ENCODE measurements at regions not wholly inside any gene's neighbourhood (a gene's known extent, or its start where the extent isn't known, plus 50 kb on each side); places are given as distances from the start of the nearest gene placed in this dataset.

GRCh38 chr12:19896534-19896933, 457.2 kb downstream of the AEBP2 start:
- intact Hi-C loops (cut with DNase I): loop anchor here (10.0 kb wide), 1 partner anchor 142 kb away; no protein-coding TSS in a partner anchor
- H3K4me3 ChIP-seq: no peak overlapping the region
- H3K4me1 ChIP-seq: no peaks in the 10 kb centered on the region
- no peaks in the 10 kb centered on the region for H3K36me3 ChIP-seq
- H3K27me3 ChIP-seq: no peaks in the 10 kb centered on the region
- no peak for TF ChIP-seq CTCF (IDR thresholded peaks at IDR 0.05)
- no peaks in the 10 kb centered on the region for H3K9me3 ChIP-seq
- no peak overlapping the region for H3K27ac ChIP-seq
- no peak for DNase-seq
- H3K9ac ChIP-seq (ENCODE audit: low read depth in 2 of 2, low read length in 2 of 2): no peak overlapping the region

GRCh38 chr12:19897900-19898408, 458.7 kb downstream of the AEBP2 start:
- Histone ChIP-seq H3K4me3 (no peak overlapping the region), H3K9me3 (no peaks in the 10 kb centered on the region), H3K27ac (no peak overlapping the region), H3K36me3 (no peaks in the 10 kb centered on the region), H3K4me1 (no peaks in the 10 kb centered on the region), H3K27me3 (no peaks in the 10 kb centered on the region), H3K9ac (ENCODE audit: low read depth in 2 of 2, low read length in 2 of 2) (no peak overlapping the region)
- no peak for DNase-seq
- no peak for TF ChIP-seq CTCF (IDR thresholded peaks at IDR 0.05)
- intact Hi-C loops (cut with DNase I): loop anchor here (10.0 kb wide), 1 partner anchor 143 kb away; no protein-coding TSS in a partner anchor

- no peaks in the 10 kb centered on the region for H3K36me3 ChIP-seq
- intact Hi-C loops (cut with DNase I): no loop called here
- TF ChIP-seq CTCF (IDR thresholded peaks at IDR 0.05): no peak
- no peaks in the 10 kb centered on the region for H3K27me3 ChIP-seq
- H3K4me1 ChIP-seq: no peaks in the 10 kb centered on the region
- no peak overlapping the region for H3K9ac ChIP-seq (ENCODE audit: low read depth in 2 of 2, low read length in 2 of 2)
- no peak for DNase-seq
- no peaks in the 10 kb centered on the region for H3K9me3 ChIP-seq
- H3K27ac ChIP-seq: no peak overlapping the region
- no peak overlapping the region for H3K4me3 ChIP-seq
These were observed 462.5 kb downstream of the AEBP2 start for GRCh38 chr12:19901841-19902240.

GRCh38 chr12:19904819-19905218, 463.5 kb upstream of the PDE3A start:
- DNase-seq: no peak
- Histone ChIP-seq H3K27me3 (no peaks in the 10 kb centered on the region), H3K9ac (ENCODE audit: low read depth in 2 of 2, low read length in 2 of 2) (no peak overlapping the region), H3K4me3 (no peak overlapping the region), H3K36me3 (no peaks in the 10 kb centered on the region), H3K4me1 (no peaks in the 10 kb centered on the region), H3K27ac (no peak overlapping the region), H3K9me3 (no peaks in the 10 kb centered on the region)
- TF ChIP-seq CTCF (IDR thresholded peaks at IDR 0.05): no peak
- intact Hi-C loops (cut with DNase I): no loop called here

GRCh38 chr12:19908830-19909229, 459.5 kb upstream of the PDE3A start:
- no peak overlapping the region for H3K9ac ChIP-seq (ENCODE audit: low read depth in 2 of 2, low read length in 2 of 2)

More at GRCh38 chr12:19908830-19909229, 459.5 kb upstream of the PDE3A start:
- H3K4me1 ChIP-seq: no peaks in the 10 kb centered on the region
- no peak for TF ChIP-seq CTCF (IDR thresholded peaks at IDR 0.05)
- no peak overlapping the region for H3K4me3 ChIP-seq
- no peak overlapping the region for H3K27ac ChIP-seq
- H3K9me3 ChIP-seq: no peaks in the 10 kb centered on the region
- H3K27me3 ChIP-seq: no peaks in the 10 kb centered on the region
- no peak for DNase-seq
- intact Hi-C loops (cut with DNase I): no loop called here
- no peaks in the 10 kb centered on the region for H3K36me3 ChIP-seq

Measured in colonic mucosa (tissue), 4 donors.